NB4 (cell line): ENCODE measurements at regions not wholly inside any gene's neighbourhood (a gene's known extent, or its start where the extent isn't known, plus 50 kb on each side); places are given as distances from the start of the nearest gene placed in this dataset.

Experiments used
- CTCF ChIP-seq: IDR thresholded peaks from one replicate; pipeline ENCODE4 v1.5.1; 2012; ENCODE audit warnings: low read depth, low read length
- MAX ChIP-seq: IDR thresholded peaks from 2 replicates; pipeline ENCODE4 v1.6.1; 2011; ENCODE audit warnings: low read depth, low read length
- MYC ChIP-seq: IDR thresholded peaks from 2 replicates; pipeline ENCODE4 v1.6.1; 2011; ENCODE audit warnings: low read depth, low read length
- POLR2A ChIP-seq: IDR thresholded peaks from 2 replicates; pipeline ENCODE4 v1.6.1; 2011; ENCODE audit warnings: mild to moderate bottlenecking; ENCODE audit not compliant: insufficient read length; ENCODE audit errors: extremely low read depth

GRCh38 chr2:18949871-18950270 is 360.5 kb upstream of the NT5C1B start:
- TF ChIP-seq CTCF (no peak), POLR2A (no peak), MYC (no peak), MAX (no peak)
